Dedifferentiated amniotic fluid mesenchymal stem cell (primary cell): ENCODE measurements at regions not wholly inside any gene's neighbourhood (a gene's known extent, or its start where the extent isn't known, plus 50 kb on each side); places are given as distances from the start of the nearest gene placed in this dataset.
"Not testable (repeated sequence)": the region's sequence is repeated elsewhere in the genome, so short reads cannot be mapped to it uniquely, and the experiment has no call there.

Source experiments
- DNase-seq: peaks from one replicate; pipeline ENCODE4 v3.0.0-alpha.2; 2016; ENCODE audit errors: extremely low spot score

- no peak for DNase-seq
Observed at GRCh38 chr13:70518081-70518480, 409.8 kb upstream of the KLHL1 start.

- DNase-seq, result no peak
Observed at GRCh38 chr13:70516226-70516625, 408.0 kb upstream of the KLHL1 start.

GRCh38 chr13:70511861-70512417 is 403.7 kb upstream of the KLHL1 start:
- DNase-seq, result not testable (repeated sequence)

GRCh38 chr13:70505809-70506208 is 397.6 kb upstream of the KLHL1 start:
- DNase-seq, result no peak

GRCh38 chr13:70502944-70503343 is 394.7 kb upstream of the KLHL1 start:
- DNase-seq, result no peak

- no peak for DNase-seq
Observed at GRCh38 chr13:70490320-70490935, 382.2 kb upstream of the KLHL1 start.

- DNase-seq, result no peak
Observed at GRCh38 chr13:70484931-70485330, 376.7 kb upstream of the KLHL1 start.

- no peak for DNase-seq
Observed at GRCh38 chr13:70483599-70484276, 375.5 kb upstream of the KLHL1 start.

- no peak for DNase-seq
Observed at GRCh38 chr13:70473907-70474306, 365.7 kb upstream of the KLHL1 start.

- DNase-seq, result no peak
Observed at GRCh38 chr13:70469077-70469476, 360.8 kb upstream of the KLHL1 start.

GRCh38 chr13:70457474-70457873 is 349.2 kb upstream of the KLHL1 start:
- no peak for DNase-seq

GRCh38 chr13:70448820-70449219 is 340.6 kb upstream of the KLHL1 start:
- DNase-seq, result no peak

GRCh38 chr13:70432276-70432805 is 324.1 kb upstream of the KLHL1 start:
- no peak for DNase-seq

GRCh38 chr13:70430256-70430655 is 322.0 kb upstream of the KLHL1 start:
- DNase-seq, result no peak

- no peak for DNase-seq
Observed at GRCh38 chr13:70424928-70425327, 316.7 kb upstream of the KLHL1 start.

GRCh38 chr13:70424428-70424827 is 316.2 kb upstream of the KLHL1 start:
- no peak for DNase-seq

GRCh38 chr13:70415136-70415535 is 306.9 kb upstream of the KLHL1 start:
- DNase-seq, result no peak

GRCh38 chr13:70408865-70409264 is 300.6 kb upstream of the KLHL1 start:
- DNase-seq, result no peak

GRCh38 chr13:70407486-70407885 is 299.2 kb upstream of the KLHL1 start:
- DNase-seq, result no peak

- no peak for DNase-seq
Observed at GRCh38 chr13:70405266-70405665, 297.0 kb upstream of the KLHL1 start.

- DNase-seq, result no peak
Observed at GRCh38 chr13:70394031-70394548, 285.8 kb upstream of the KLHL1 start.

- no peak for DNase-seq
Observed at GRCh38 chr13:70391678-70392077, 283.4 kb upstream of the KLHL1 start.

- no peak for DNase-seq
Observed at GRCh38 chr13:70390968-70391367, 282.7 kb upstream of the KLHL1 start.
